K562 (cell line): ENCODE measurements at regions not wholly inside any gene's neighbourhood (a gene's known extent, or its start where the extent isn't known, plus 50 kb on each side); places are given as distances from the start of the nearest gene placed in this dataset.

Source experiments
- CCNT2 ChIP-seq: IDR thresholded peaks from 2 replicates; pipeline ENCODE4 v1.6.1; 2011; ENCODE audit warnings: borderline replicate concordance, low read depth, mild to moderate bottlenecking, moderate library complexity, mixed read lengths, low read length; ENCODE audit not compliant: insufficient read length; ENCODE audit errors: extremely low read depth
- CTBP1 ChIP-seq: fragments of 450-650 bp; IDR thresholded peaks from 2 replicates; pipeline ENCODE4 v1.6.1; 2016; ENCODE audit warnings: borderline replicate concordance
- ELK3 ChIP-seq: fragments of 450-650 bp; formaldehyde crosslinking; IDR thresholded peaks from 2 replicates; pipeline ENCODE4 v1.4.0; 2020; ENCODE audit warnings: mild to moderate bottlenecking
- ERF ChIP-seq: fragments of 450-650 bp; formaldehyde crosslinking; IDR thresholded peaks from 2 replicates; pipeline ENCODE4 v1.4.0; 2020; ENCODE audit warnings: mild to moderate bottlenecking, mixed read lengths
- LEF1 ChIP-seq: fragments of 450-650 bp; IDR thresholded peaks from 2 replicates; pipeline ENCODE4 v1.6.1; 2016; ENCODE audit warnings: mild to moderate bottlenecking
- PTRF ChIP-seq: fragments of 450-650 bp; IDR thresholded peaks from 2 replicates; pipeline ENCODE4 v1.6.1; 2016; ENCODE audit warnings: mild to moderate bottlenecking, missing genetic modification characterization, missing compliant biosample characterization
- SMAD2 ChIP-seq: fragments of 150-350 bp; IDR thresholded peaks from 2 replicates; pipeline ENCODE4 v1.6.1; 2014; ENCODE audit warnings: low read depth, mild to moderate bottlenecking, low read length
- STAT6 ChIP-seq: sonication (generic); formaldehyde crosslinking; IDR thresholded peaks from 2 replicates; pipeline ENCODE4 v1.8.1; 2023; ENCODE audit warnings: mild to moderate bottlenecking, missing genetic modification reagents
- TBP ChIP-seq: optimal IDR thresholded peaks from 2 replicates; pipeline ENCODE3; 2011; ENCODE audit warnings: low read depth, low read length, improper control_type of control experiment
- U2AF1 ChIP-seq: fragments of 200-400 bp; formaldehyde crosslinking; optimal IDR thresholded peaks from 2 replicates; pipeline ENCODE3; 2017; ENCODE audit warnings: mild to moderate bottlenecking, low read depth, low read length, moderate library complexity
- ZBTB1 ChIP-seq: sonication (generic); formaldehyde crosslinking; IDR thresholded peaks from 2 replicates; pipeline ENCODE4 v1.8.1; 2023; ENCODE audit warnings: missing genetic modification reagents, low read depth, mild to moderate bottlenecking, borderline replicate concordance
- ZC3H11A ChIP-seq: IDR thresholded peaks from 2 replicates; pipeline ENCODE4 v1.6.1; 2012; ENCODE audit warnings: low read depth, low read length, improper control_type of control experiment
- ZNF274 ChIP-seq: IDR thresholded peaks from 2 replicates; pipeline ENCODE4 v1.6.1; 2011; ENCODE audit warnings: low read depth, mild to moderate bottlenecking, low read length, moderate library complexity, borderline replicate concordance
- ZNF318 ChIP-seq, 2 experiments: fragments of 450-650 bp; IDR thresholded peaks; 2 replicates each; pipeline ENCODE4 v1.6.1; 2016; ENCODE audit warnings: mild to moderate bottlenecking in 2 of 2, borderline replicate concordance in 1 of 2, low read depth in 1 of 2, moderate library complexity in 1 of 2
- ZNF764 ChIP-seq: fragments of 250-450 bp; sonication (Bioruptor Pico); IDR thresholded peaks from 2 replicates; pipeline ENCODE4 v1.4.0; 2020; ENCODE audit warnings: low read depth, mild to moderate bottlenecking, moderate library complexity

DNA sequence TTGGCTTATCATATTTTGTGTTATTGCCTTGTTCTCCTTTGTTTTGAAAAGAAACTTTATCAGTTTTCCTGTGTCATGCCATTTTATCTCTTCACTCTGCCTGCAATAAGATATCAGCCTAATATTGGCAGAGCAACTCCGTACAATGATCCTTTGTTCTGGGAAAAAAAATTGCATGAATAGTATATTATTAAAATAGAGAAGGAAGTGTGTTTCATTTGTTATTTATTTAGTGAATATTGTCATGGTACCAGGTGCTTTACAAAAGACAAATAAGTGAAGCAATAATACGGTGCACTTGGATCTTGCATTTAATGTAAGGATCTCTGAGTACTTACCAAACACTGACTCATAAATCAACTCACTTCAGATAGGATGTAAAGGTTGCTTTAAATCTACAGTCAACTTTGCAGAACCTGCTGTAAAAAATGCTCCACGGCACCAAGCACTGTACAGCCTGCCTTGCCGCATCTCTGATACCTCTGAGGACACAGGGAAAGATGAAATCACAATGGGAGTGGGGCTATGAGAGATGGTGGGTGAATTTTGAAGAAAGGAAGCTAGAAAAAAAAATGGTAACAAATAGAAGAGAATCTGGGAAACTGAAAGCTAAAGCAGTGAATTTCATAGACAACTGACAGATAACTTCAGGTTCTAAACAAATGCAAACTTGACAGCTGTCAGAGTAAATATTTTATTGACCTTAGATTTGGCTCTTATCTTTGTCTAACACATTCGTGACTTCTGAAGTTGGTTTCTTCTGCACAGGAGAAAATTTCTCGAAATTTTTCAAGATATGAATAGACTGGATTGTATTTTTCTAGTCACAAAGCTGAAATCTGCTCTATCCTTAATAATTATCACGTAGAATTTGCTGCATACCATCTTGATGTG lies 232.1 kb downstream of the ENC1 start (continued):
- TF ChIP-seq STAT6 (no peak), ZBTB1 (CRISPR knock-in tag) (no peak), PTRF (no peak), LEF1 (peak; percentile 49; the same call in 1 of the 2 replicates), ZNF274 (no peak), ZC3H11A (no peak), CCNT2 (no peak), CTBP1 (0 out of 2 replicates have a peak, but pooled peaks have one; percentile 16), ZNF764 (CRISPR knock-in tag) (no peak), TBP (no peak), ZNF318 (IDR thresholded peaks at IDR 0.05; ENCODE audit: borderline replicate concordance in 1 of 2, low read depth in 1 of 2) (no peak), ELK3 (no peak), ERF (CRISPR knock-in tag) (no peak), SMAD2 (no peak), U2AF1 (no peak)
